ENCODE measurements at regions not wholly inside any gene's neighbourhood (a gene's known extent, or its start where the extent isn't known, plus 50 kb on each side); places are given as distances from the start of the nearest gene placed in this dataset.

- TF ChIP-seq ZNF239 (tag by site-specific recombination; IDR thresholded peaks at IDR 0.05) = no peak
- TF ChIP-seq ZNF114 (tag by site-specific recombination; IDR thresholded peaks at IDR 0.05) = no peak
- TF ChIP-seq CTCF (tag by site-specific recombination; IDR thresholded peaks at IDR 0.05) = no peak
- no peak for TF ChIP-seq ZNF596 (tag by site-specific recombination; IDR thresholded peaks at IDR 0.05)
- TF ChIP-seq ZNF311 (tag by site-specific recombination; IDR thresholded peaks at IDR 0.05; ENCODE audit: borderline replicate concordance) = no peak
- TF ChIP-seq INSM2 (tag by site-specific recombination; IDR thresholded peaks at IDR 0.05) = no peak
- no peak for TF ChIP-seq TCF7L2 (IDR thresholded peaks at IDR 0.05; ENCODE audit: borderline replicate concordance, low read depth, low read length)
- TF ChIP-seq ZNF324 (tag by site-specific recombination; IDR thresholded peaks at IDR 0.05) = no peak
- TF ChIP-seq ZNF23 (tag by site-specific recombination; IDR thresholded peaks at IDR 0.05; ENCODE audit: borderline replicate concordance) = no peak
- TF ChIP-seq AEBP2 (tag by site-specific recombination; IDR thresholded peaks at IDR 0.05; ENCODE audit: borderline replicate concordance) = no peak
- TF ChIP-seq ZBTB17 (tag by site-specific recombination; IDR thresholded peaks at IDR 0.05) = no peak
- no peak for TF ChIP-seq ZNF518A (tag by site-specific recombination; conservative IDR thresholded peaks at IDR 0.05; ENCODE audit: low read depth)
- TF ChIP-seq ZNF473 (tag by site-specific recombination; IDR thresholded peaks at IDR 0.05) = no peak
Measured at GRCh38 chr6:150734235-150734634, 131.3 kb upstream of the MTHFD1L start.
